ENCODE measurements at regions not wholly inside any gene's neighbourhood (a gene's known extent, or its start where the extent isn't known, plus 50 kb on each side); places are given as distances from the start of the nearest gene placed in this dataset.
"Not testable (repeated sequence)": the region's sequence is repeated elsewhere in the genome, so short reads cannot be mapped to it uniquely, and the experiment has no call there.

DNA sequence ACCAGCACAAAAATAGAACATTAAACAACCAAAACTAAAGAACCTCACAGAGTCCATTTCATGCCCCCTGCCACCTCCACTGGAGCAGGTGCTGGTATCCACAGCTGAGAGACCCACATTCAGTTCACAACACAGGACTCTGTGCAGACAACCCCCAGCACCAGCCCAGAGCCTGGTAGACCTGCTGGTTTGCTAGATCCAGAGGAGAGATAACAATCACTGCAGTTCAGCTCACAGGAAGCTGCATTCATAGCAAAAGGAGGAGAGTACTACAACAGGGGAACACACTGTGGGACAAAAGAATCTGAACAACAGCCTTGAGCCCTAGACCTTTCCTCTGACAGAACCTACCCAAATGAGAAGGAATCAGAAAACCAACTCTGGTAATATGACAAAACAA lies 326.7 kb downstream of the METTL4 start:
- no peak for DNase-seq
- intact Hi-C loops (cut with DNase I): no loop called here

DNA sequence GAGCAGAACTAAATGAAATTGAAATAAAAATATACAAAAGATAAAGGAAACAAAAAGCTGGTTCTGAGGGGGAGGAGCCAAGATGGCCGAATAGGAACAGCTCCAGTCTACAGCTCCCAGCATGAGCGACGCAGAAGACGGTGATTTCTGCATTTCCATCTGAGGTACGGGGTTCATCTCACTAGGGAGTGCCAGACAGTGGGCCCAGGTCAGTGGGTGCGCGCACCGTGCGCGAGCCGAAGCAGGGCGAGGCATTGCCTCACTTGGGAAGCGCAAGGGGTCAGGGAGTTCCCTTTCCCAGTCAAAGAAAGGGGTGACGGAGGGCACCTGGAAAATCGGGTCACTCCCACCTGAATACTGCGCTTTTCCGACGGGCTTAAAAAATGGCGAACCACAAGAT lies 324.2 kb downstream of the METTL4 start:
- DNase-seq; intact Hi-C loops (cut with DNase I): not testable (repeated sequence)

DNA sequence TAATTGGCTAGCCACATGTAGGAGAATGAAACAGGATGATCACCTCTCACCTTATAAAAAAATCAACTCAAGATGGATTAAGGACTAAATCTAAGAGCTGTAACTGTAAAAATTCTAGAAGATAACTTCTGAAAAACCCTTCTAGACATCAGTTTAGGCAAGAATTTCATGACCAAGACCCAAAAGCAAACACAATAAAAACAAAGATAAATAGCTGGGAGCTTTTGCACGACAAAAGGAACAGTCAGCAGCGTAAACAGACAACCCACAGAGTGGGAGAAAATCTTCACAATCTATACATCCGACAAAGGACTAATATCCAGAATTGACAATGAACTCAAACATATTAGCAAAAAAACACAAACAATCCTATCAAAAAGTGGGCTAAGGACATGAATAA lies 316.3 kb downstream of the METTL4 start:
- DNase-seq: no peak
- intact Hi-C loops (cut with DNase I): no loop called here

DNA sequence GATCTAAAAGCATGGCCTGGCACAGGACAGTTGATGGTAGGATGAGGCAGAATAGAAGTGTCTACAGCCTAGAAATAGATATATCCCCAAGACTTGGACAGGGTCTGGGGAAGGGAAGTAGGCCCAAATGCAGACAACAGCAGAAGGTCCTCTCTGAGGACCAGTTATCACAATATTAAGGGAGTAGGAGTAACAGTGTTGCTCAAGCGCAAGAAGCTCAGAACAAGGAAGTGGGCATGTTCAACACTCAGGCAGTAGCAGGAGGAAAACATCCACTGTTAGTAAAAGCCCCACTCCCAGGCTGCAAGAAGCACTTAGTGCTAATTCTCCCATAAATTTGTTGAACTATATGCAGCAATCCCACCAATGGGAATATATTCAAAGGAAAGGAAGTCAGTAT lies 314.7 kb downstream of the METTL4 start:
- no peak for DNase-seq
- intact Hi-C loops (cut with DNase I): no loop called here

DNA sequence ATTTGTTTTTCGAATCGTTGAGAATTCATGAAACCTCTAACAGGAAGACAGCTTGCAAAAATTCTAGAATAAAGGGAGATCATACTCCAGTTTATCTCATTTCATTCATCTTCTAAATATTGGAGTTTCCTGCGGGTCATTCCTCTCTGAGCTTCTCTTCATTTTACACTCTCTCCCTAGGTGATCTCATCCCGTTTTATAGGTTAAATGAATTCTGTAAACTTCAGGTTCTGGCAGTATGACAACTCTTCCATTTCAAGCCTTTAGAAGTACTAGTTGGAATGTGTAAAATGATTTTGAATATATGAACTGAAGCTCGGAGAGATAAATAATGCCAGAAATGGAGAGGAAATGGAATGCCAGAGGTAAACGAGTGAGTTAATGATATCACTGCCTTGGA lies 312.4 kb downstream of the METTL4 start:
- intact Hi-C loops (cut with DNase I): no loop called here
- DNase-seq: no peak

DNA sequence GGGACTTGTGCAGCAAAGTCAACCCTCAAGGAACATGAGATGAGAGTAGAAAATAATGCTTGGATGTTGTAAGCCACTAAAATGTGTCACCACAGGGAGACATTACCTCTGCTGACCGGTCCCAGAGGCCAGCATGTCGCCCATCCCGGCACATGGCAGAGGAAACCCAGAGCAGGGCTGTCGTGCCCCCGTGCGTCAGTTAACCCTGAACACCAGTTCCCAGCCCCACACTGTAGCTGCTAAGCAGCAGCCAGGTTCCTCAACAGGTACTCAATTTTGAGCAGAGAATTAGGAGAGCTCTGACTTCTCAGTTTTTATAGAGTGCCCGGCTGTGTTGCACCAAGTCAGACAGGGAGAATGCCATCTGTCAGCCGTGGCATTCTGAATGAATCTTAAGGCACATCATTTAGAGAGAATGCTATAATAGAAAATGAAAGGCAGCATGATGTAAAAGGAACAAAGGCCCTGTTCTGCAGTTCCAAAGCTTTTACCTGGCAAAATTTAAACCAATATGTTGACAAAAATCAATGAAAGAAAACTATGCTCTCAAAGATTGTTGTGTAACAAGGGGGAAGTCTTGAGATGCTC lies 307.9 kb downstream of the METTL4 start:
- no peak for DNase-seq
- intact Hi-C loops (cut with DNase I): no loop called here

DNA sequence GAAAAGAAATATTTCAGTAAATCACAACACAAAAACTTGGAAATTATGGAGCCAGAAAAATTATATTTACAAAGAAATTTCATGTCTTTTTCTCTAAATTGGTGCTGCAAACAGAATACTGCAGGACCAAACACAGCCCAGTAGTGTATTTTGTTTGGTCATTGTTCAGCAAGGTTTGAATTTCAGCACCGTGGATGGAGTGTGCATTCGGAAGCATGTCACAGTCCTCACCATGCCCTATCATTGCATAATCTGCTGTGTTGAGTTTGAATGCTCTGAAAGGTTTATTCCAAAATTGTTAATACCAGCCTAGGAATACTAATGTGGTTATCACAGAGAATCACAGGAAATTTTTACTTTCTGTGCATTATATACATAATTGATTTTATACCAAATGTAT lies 296.7 kb downstream of the METTL4 start:
- DNase-seq: no peak
- intact Hi-C loops (cut with DNase I): no loop called here

DNA sequence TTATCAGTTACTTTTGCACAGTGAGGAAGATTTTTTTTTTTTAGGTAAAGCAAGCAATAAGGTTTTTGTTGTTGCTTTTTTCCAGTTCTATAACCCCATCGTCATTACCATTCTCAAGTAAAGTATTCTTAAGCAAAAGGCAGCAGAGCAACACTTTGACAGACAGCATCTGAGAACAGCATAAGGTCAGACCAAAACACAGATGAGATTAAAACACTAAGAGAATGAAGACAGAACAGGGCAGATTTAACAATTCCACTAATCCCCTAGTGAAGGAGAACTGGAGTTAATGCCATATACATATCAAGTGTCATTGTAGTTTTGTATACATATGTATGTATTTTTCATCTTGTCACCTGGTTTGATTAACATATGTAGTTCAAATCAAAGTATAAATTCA lies 290.2 kb downstream of the METTL4 start:
- intact Hi-C loops (cut with DNase I): no loop called here
- no peak for DNase-seq

DNA sequence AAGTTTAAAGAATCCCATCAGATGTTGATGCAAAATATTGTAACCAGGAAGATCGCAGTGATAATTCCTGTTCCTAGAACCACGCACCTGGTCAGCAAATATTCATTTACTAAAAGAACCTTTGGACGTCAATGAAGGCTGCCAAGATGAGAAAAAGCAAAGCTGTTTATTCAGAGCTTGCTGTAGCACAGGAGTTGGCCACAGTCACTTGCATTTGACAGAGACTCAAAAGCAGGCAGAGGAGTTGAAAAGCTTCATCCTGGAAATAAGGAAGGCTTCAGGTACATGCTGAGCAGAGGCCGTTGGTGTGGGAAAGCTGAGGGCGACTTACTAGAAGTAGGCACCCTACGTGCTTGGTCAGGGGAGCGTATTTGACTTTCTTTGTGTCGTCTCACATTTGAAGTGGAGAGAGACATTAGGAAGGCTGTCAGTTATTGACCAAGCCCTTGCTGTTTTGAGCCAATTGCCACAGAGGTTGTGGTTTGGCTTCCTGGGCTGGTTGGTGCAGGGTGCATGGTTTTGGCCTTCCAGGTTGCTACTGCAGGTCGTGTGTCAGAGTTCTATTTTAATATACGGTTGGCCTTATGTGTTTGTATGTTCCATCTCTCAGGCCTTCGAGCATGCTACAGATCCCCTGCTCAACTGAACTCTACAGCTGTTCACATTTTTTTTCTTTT lies 289.6 kb downstream of the METTL4 start:
- intact Hi-C loops (cut with DNase I): no loop called here
- no peak for DNase-seq

DNA sequence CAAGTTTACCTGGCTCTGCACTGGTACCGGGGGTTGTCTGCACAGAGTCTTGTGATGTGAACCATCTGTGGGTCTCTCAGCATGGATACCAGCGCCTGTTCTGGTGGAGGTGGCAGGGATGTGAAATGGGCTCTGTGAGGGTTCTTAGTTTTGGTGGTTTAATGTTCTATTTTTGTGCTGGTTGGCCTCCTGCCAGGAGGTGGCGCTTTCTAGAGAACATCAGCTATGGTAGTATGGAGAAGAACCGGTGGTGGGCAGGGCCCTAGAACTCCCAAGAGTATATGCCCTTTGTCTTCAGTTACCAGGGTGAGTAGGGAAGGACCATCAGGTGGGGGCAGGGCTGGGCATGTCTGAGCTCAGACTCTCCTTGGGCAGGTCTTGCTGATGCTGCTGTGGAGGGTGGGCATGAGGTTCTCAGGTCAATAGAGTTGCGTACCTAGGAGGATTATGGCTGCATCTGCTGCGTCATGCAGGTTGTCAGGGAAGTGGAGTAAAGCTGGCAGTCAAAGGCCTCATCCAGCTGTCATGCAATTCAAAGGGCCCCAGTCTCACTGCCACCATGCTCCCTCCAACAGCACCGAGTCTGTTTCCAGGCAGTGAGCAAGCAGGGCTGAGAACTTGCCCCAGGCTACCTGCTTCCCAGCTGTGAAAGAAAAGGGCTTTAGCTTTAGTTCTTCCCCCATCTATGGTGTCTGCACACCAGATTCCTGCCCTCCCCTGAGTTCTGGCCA lies 278.0 kb downstream of the METTL4 start:
- no peak for DNase-seq
- intact Hi-C loops (cut with DNase I): no loop called here

DNA sequence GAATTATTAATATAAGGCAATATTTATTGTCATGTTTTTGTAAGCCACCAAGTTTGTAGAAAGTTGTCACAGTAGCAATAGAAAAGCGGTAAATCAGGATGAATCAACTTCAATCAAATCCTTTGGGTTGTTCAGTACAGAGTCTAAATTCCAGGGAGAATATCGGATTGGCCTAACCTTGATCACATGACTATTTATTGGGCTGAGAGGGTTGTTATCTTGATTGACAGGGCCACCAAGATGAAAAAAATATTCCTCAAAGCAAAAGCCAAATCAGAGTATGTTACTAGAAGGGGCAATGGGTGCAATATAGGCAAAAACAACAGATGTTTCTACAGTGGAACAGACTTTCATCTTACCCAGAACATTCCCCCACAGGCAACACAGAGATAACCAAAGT lies 270.0 kb downstream of the METTL4 start:
- DNase-seq: no peak
- intact Hi-C loops (cut with DNase I): no loop called here

DNA sequence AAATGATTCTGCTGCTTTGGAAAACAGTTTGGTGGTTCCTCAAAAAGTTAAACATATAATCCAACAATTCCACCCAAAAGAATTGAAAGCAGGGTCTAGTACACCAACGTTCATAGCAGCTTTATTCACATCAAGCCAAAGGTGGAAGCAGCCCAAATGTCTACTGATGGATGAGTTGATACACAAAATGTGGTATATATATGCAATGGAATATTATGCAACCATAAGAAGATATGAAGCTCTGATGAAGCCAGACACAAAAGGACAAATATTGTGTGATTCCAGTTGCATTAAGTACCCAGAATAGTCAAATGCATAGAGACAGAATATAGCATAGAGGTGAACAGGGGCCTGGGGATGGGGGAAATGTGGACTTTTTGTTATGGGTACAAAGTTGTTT lies 269.3 kb downstream of the METTL4 start:
- DNase-seq: no peak
- intact Hi-C loops (cut with DNase I): no loop called here

DNA sequence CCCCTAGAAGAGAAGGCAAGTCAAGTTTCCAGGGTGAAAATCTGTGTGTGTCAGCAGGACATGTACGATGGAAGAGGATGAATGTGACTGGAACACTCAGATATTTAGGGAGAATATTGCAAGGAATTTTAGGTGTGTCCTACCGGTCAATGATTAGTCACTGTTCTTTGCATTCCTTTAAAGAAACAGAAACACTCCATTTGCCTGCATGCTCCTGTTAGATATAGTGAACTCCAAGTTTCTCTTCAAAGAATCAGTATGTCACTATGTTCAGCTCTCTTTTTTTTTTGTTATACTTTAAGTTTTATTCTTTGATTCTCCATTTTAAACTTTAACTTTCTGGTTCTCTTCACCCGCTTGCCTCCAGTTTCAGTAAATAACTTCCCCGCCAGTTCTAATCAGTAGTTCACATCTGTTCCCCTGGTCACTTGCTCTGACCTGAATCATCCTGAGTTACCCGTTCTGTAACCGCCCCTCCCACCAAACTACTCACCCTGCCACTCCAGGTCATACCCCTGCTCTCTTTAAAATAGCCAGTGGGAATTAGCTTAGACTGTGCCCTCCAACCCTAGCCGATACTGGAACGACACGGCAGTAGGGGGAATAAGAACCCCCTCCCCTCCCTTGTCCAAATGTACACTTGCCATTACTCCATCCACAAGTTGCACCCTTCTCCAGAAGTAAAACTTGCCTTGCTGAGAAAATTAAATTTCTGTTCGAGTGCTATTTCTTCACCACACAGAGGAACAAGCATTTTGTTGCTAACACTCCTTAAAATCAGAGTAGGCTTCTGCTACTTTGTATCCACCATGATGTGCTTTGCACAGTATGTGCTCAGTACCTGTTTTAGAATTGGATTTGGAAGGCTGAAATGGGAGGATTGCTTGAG lies 268.4 kb downstream of the METTL4 start:
- DNase-seq: no peak
- intact Hi-C loops (cut with DNase I): no loop called here

DNA sequence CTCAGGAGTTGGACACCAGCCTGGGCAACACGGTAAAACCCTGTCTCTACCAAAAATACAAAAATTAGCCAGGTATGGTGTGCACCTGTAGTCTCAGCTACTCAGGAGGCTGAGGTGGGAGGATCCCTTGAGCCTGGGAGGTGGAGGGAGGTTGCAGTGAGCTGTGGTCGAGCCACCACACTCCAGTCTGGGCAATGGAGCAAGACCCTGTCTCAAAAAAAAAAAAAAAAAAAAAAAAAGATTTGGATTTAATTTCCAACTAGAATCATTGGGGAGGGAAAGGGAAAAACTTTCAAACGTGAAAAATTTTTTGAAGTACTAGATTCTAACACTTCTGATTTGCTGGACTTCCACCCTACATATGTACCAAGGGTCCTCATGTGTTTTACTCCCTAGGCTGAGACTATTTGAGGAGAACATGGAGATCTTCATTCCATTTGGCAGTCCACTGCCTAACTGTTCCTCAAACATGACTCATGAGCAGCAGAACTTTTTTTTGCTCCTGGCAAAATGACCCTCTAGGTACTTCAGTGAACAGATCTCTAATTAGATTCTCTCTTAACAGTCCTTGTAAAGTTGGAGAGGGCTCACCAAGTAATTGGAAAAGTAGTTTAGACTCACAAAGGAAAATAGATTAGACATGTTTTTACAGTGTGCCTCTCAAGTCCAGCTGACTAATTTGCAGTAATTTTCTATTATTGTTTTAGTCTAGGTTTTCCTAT lies 267.6 kb downstream of the METTL4 start:
- DNase-seq: no peak
- intact Hi-C loops (cut with DNase I): no loop called here

DNA sequence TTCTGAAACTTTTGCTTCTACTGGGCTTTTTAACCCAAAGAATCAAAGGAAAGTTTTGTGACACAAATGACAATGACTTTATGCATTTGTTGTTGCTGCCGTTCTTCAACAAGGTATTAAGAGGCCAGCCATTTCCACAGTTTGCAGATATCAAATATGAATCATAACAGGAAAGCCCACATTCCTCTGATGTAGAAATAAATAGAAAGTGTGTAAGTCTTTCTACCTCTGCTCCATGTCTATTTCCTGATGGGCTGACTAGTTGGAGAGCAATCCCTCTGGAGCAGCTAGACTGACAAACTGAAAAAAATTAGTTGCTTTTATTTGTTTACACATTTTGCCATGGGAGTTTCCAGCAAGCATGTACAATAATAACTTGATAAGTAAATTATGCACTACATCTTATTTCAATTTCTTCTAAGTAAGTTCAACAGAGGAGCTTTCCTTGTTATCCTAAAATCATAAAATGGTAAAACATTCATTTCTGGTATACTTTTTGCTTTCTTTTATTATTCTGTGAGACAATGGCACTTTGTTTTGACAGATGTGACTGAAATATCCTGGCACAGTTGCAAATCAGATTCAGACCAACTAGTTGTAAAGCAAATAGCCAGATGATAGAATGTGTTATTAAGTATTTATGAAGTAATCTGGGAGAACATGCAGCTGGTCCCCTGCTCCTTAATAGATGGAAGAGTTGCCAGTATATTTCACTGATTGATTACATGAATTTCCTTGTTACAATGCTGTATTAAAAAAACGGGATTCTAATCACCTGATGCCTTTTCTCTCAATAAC lies 266.7 kb downstream of the METTL4 start:
- DNase-seq: no peak
- intact Hi-C loops (cut with DNase I): no loop called here

DNA sequence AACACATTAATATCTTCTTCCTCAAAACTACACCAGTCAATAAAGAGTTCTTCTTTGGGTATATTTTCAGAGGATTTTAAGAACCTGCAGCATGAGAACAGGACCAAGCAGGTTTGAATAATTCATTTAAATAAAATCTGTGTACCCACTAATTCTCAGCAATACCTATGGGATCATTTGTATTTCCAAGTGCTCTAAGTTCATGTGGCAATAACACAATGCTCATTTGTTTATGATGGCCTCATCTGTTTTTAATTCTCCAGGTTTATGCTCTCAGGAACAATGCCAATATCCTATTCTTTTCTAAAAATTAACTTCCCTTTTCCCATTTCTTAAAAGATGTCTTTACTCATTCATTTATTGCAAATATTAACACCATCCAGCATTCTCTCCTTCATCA lies 264.7 kb downstream of the METTL4 start:
- no peak for DNase-seq
- intact Hi-C loops (cut with DNase I): no loop called here

DNA sequence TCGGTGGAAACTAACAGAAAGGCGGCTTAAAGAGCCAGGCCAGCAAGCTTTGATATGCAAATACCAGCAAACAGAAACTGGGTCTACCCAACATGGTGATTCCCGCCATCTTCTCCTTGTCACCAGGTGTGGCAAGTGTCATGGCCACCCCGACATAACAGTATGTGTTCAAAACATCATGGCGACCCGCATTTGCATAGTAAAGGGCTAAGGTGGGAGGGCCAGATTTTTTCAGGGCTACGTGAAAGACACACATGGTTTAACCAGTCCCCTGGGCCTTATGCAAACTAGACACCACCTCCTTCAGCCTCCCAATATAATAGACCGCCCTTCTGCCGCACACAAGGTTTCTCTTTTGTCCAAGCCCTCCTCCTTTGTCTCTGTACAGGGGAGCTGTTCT lies 260.4 kb downstream of the METTL4 start:
- intact Hi-C loops (cut with DNase I): no loop called here
- DNase-seq: no peak

DNA sequence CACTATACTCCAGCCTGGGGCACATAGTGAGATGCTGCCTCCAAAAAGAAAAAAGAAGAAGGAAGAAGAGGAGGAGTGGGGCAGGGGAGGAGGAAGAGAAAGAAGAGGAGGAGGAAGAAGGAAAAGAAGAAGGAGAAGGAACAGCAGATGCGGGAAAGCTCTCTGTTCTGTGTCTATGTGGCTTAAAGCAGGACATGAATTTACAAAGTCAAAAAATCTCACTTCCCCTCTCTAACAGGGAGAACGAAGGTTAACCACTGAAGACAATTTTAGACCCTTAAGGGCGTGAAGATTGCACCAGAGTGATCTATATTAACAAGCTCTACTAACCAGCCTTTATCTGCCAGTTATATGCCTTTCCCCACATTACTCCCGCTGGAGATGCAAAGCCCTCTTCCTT lies 258.9 kb downstream of the METTL4 start:
- DNase-seq: no peak

More for the DNA sequence above, 258.9 kb downstream of the METTL4 start:
- intact Hi-C loops (cut with DNase I): no loop called here

All from head of caudate nucleus (tissue), 42 donors.